Spleen (tissue), 11 donors: ENCODE measurements at regions not wholly inside any gene's neighbourhood (a gene's known extent, or its start where the extent isn't known, plus 50 kb on each side); places are given as distances from the start of the nearest gene placed in this dataset.
A peak's percentile ranks its signal among the peaks of the same experiment; 100 is the strongest.

ENCODE experiments used
- DNase-seq: peaks from one replicate; pipeline ENCODE4 v3.0.0-alpha.2; 2020
- H3K27ac ChIP-seq, 8 donors: fragments of 200-600 bp; sonication (generic) in 7 of 8; 1 replicate in 4 of 8; 2 replicates in 4 of 8; pipeline versions ENCODE4 v1.5.0 to v1.8.0; 2016 to 2021; ENCODE audit warnings: inconsistent platforms in 4 of 8, mild to moderate bottlenecking in 4 of 8, moderate library complexity in 1 of 8
- H3K27me3 ChIP-seq, 7 donors: fragments of 200-600 bp; sonication (generic) in 6 of 7; replicated peaks in 1 of 7; 1 replicate in 4 of 7; 2 replicates in 3 of 7; pipeline versions ENCODE4 v1.5.0 to v1.8.0; 2016 to 2021; ENCODE audit warnings: inconsistent platforms in 3 of 7, mild to moderate bottlenecking in 1 of 7
- H3K36me3 ChIP-seq, 6 donors: fragments of 200-600 bp; sonication (generic) in 5 of 6; 1 replicate in 4 of 6; 2 replicates in 2 of 6; pipeline versions ENCODE4 v1.5.0 to v1.8.0; 2016 to 2021; ENCODE audit warnings: inconsistent platforms in 2 of 6
- H3K4me1 ChIP-seq, 6 donors: fragments of 200-600 bp; sonication (generic) in 5 of 6; 1 replicate in 3 of 6; 2 replicates in 3 of 6; pipeline versions ENCODE4 v1.5.0 to v1.8.0; 2016 to 2021; ENCODE audit warnings: inconsistent platforms in 3 of 6
- H3K4me3 ChIP-seq, 8 donors: fragments of 200-600 bp; sonication (generic) in 7 of 8; 1 replicate in 4 of 8; 2 replicates in 4 of 8; pipeline versions ENCODE4 v1.5.0 to v1.8.0; 2016 to 2021; ENCODE audit warnings: inconsistent platforms in 4 of 8, mild to moderate bottlenecking in 4 of 8, moderate library complexity in 2 of 8
- H3K9me3 ChIP-seq, 8 donors: fragments of 200-600 bp; sonication (generic) in 7 of 8; 1 replicate in 4 of 8; 2 replicates in 4 of 8; pipeline versions ENCODE4 v1.5.0 to v1.8.0; 2016 to 2021; ENCODE audit warnings: inconsistent platforms in 4 of 8
- POLR2A ChIP-seq, 3 donors: fragments of 450-650 bp; IDR thresholded peaks; one replicate each; pipeline ENCODE4 v1.5.1; 2017; ENCODE audit warnings: antibody characterized with exemption in 3 of 3, mild to moderate bottlenecking in 1 of 3
- POLR2AphosphoS5 ChIP-seq, 3 donors: sonication (generic); formaldehyde crosslinking; IDR thresholded peaks; one replicate each; pipeline ENCODE4 v1.5.1; 2017; ENCODE audit warnings: antibody characterized with exemption in 3 of 3
- WGBS, 5 donors: extraction: QIAGEN DNeasy Blood & Tissue Kit in 3 of 5; methylation state at CpG; one replicate each; pipeline versions ENCODE4 v1.1.5 to v1.1.7; 2013 to 2018; 5-methylcytosine and 5-hydroxymethylcytosine counted together
- intact Hi-C: fragments of 100-400 bp; cut with DNase I; formaldehyde crosslinking; loops from one replicate; pipeline ENCODE4 v1.15.0; 2023; ENCODE audit warnings: low total_unique reads
- TF ChIP-seq, protein P1 (sequence below), 11 experiments: fragments of 200-600 bp in 7 of 11; fragments of 450-650 bp in 4 of 11; sonication (generic) in 4 of 11; IDR thresholded peaks in 8 of 11; conservative IDR thresholded peaks in 3 of 11; 1 replicate in 7 of 11; 2 replicates in 4 of 11; pipeline versions ENCODE4 v1.4.0 to v1.8.0; 2016 to 2021; ENCODE audit warnings: antibody characterized with exemption in 11 of 11, inconsistent platforms in 4 of 11, mild to moderate bottlenecking in 1 of 11
- donor health status: healthy with polysubstance abuse.
- donor health status: DM: no; HTN: no; CAD: no; lungs with moderate emphysema.
- donor health status: DM: no; HTN: no; CAD: no.
- donor health status: Bipolar disorder and iron deficiency.
- donor health status: healthy.
- donor health status: DM: no; HTN: no; CAD: no.
- donor health status: DM: yes; HTN: yes; CAD: no.

DNA sequence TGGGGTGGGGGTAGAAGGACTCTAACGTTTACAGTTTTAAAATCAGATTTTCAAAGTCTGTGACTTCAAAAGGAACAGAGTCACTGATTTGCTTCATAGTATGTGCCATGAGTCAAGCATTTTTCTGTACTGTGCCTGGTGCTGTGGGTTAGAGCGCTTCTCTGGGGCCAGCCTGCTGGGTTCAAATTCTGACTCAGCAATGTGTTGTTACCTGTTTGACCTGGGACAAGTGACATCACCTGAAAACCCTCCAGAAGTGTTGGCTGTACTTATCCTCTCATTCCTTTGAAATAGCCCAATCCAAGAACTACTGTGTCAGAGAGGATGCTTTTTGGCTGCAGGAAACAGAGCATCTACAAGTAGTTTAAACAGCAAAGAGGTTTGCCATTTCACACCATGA, 101.7 kb downstream of the LSM3 start:
- no peak for TF ChIP-seq POLR2A (IDR thresholded peaks at IDR 0.05)
- no peak for TF ChIP-seq POLR2AphosphoS5 (IDR thresholded peaks at IDR 0.05)
- TF ChIP-seq, protein P1, sequence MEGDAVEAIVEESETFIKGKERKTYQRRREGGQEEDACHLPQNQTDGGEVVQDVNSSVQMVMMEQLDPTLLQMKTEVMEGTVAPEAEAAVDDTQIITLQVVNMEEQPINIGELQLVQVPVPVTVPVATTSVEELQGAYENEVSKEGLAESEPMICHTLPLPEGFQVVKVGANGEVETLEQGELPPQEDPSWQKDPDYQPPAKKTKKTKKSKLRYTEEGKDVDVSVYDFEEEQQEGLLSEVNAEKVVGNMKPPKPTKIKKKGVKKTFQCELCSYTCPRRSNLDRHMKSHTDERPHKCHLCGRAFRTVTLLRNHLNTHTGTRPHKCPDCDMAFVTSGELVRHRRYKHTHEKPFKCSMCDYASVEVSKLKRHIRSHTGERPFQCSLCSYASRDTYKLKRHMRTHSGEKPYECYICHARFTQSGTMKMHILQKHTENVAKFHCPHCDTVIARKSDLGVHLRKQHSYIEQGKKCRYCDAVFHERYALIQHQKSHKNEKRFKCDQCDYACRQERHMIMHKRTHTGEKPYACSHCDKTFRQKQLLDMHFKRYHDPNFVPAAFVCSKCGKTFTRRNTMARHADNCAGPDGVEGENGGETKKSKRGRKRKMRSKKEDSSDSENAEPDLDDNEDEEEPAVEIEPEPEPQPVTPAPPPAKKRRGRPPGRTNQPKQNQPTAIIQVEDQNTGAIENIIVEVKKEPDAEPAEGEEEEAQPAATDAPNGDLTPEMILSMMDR (IDR thresholded peaks at IDR 0.05 in 8 of 11, conservative IDR thresholded peaks at IDR 0.05 in 3 of 11): no peak
- WGBS, 5 donors: 66 to 82% (median 73%) methylated on average over 2 of the region's 2 CpGs
- Histone ChIP-seq H3K4me1 (no peaks in the 10 kb centered on the region), H3K27me3 (peaks cover 0 to 13% (median 0%) of the 10 kb centered on the region in 7 donors), H3K9me3 (no peaks in the 10 kb centered on the region), H3K27ac (no peak overlapping the region), H3K4me3 (no peak overlapping the region), H3K36me3 (no peaks in the 10 kb centered on the region)
- no peak for DNase-seq
- intact Hi-C loops: no loop called here

DNA sequence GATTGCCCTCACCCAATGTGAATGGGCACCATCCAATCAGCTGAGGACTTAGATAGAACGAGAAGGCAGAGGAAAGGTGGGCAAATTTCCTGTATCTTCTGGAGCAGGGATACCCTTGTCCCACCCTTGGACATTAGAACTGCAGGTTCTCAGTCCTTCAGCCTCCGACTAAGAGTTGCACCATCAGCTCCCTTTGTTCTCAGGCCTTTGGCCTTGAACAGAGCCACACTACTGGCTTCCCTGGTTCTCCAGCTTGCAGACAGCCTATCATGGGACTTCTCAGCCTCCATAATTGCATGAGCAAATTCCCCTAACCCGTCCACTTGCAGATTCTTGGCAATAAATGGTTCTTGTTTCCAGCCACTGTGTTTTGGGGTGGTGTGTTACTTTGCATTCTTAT, 102.4 kb downstream of the LSM3 start:
- H3K4me1 ChIP-seq: no peaks in the 10 kb centered on the region
- intact Hi-C loops: no loop called here

GRCh38 chr3:14282001-14282705, 103.5 kb downstream of the LSM3 start:
- Histone ChIP-seq H3K36me3 (no peaks in the 10 kb centered on the region), H3K4me3 (no peak overlapping the region), H3K27me3 (peaks cover 0 to 8% (median 0%) of the 10 kb centered on the region in 7 donors), H3K9me3 (no peaks in the 10 kb centered on the region), H3K4me1 (no peaks in the 10 kb centered on the region), H3K27ac (no peak overlapping the region)
- WGBS, 5 donors: 84 to 92% (median 89%) methylated on average over 10 to 12 of the region's 12 CpGs
- intact Hi-C loops: no loop called here
- DNase-seq: peak; percentile 58
- no peak for TF ChIP-seq POLR2A (IDR thresholded peaks at IDR 0.05)
- no peak for TF ChIP-seq POLR2AphosphoS5 (IDR thresholded peaks at IDR 0.05)
- TF ChIP-seq, protein P1 (IDR thresholded peaks at IDR 0.05 in 8 of 11, conservative IDR thresholded peaks at IDR 0.05 in 3 of 11): no peak

More for the DNA sequence above, 102.4 kb downstream of the LSM3 start:
- TF ChIP-seq POLR2AphosphoS5 (IDR thresholded peaks at IDR 0.05) (no peak), POLR2A (IDR thresholded peaks at IDR 0.05) (no peak)
- TF ChIP-seq, protein P1 (IDR thresholded peaks at IDR 0.05 in 8 of 11, conservative IDR thresholded peaks at IDR 0.05 in 3 of 11): no peak
- Histone ChIP-seq H3K27ac (no peak overlapping the region), H3K36me3 (no peaks in the 10 kb centered on the region), H3K4me3 (no peak overlapping the region), H3K9me3 (no peaks in the 10 kb centered on the region), H3K27me3 (peaks cover 0 to 13% (median 0%) of the 10 kb centered on the region in 7 donors)
- 66 to 72% (median 70%) methylated on average over 3 of the region's 3 CpGs for WGBS, 5 donors
- no peak for DNase-seq

GRCh38 chr3:14282706-14283075, 104.1 kb downstream of the LSM3 start:
- DNase-seq: no peak
- Histone ChIP-seq H3K9me3 (no peaks in the 10 kb centered on the region), H3K27me3 (peaks cover 0 to 8% (median 0%) of the 10 kb centered on the region in 7 donors), H3K4me1 (no peaks in the 10 kb centered on the region), H3K36me3 (no peaks in the 10 kb centered on the region), H3K4me3 (no peak overlapping the region), H3K27ac (no peak overlapping the region)
- intact Hi-C loops: no loop called here
- 81 to 92% (median 88%) methylated on average over 6 of the region's 6 CpGs for WGBS, 5 donors
- no peak for TF ChIP-seq POLR2A (IDR thresholded peaks at IDR 0.05)
- no peak for TF ChIP-seq POLR2AphosphoS5 (IDR thresholded peaks at IDR 0.05)
- TF ChIP-seq, protein P1 (IDR thresholded peaks at IDR 0.05 in 8 of 11, conservative IDR thresholded peaks at IDR 0.05 in 3 of 11): no peak
